ENCODE measurements at regions not wholly inside any gene's neighbourhood (a gene's known extent, or its start where the extent isn't known, plus 50 kb on each side); places are given as distances from the start of the nearest gene placed in this dataset.

- Histone ChIP-seq H3K36me3 (ENCODE audit: control insufficient read depth, insufficient read depth, low read length) (no peaks in the 10 kb centered on the region), H3K4me3 (ENCODE audit: low read depth, low read length) (no peak overlapping the region), H3K27me3 (ENCODE audit: control insufficient read depth, insufficient read depth, low read length) (no peaks in the 10 kb centered on the region)
- FAIRE-seq = no peak
- no peak for DNase-seq (ENCODE audit: low read depth)
- no peak for TF ChIP-seq CTCF (IDR thresholded peaks at IDR 0.05; ENCODE audit: insufficient read depth, low read length, severe bottlenecking)
These were observed 682.4 kb downstream of the LTN1 start for GRCh38 chr21:28310171-28310685.

DNA sequence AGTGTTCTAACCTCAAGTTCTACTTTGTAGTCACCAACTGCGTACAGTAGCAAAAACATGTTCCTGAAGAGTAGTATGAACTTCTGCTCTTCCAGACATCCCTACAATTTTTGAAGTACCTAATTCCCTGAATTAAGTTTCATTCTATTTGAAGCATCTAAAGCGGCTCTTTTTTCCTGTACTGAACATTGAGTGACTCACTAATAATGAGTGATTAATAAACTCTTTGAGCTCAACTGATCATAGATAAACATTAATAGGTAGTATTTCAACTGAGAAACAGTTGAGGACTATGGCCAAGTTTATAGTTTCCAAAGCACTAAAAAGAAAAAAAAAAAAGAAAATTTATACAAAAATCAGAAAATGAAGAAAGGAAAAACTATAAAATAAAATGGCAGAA lies 683.1 kb downstream of the LTN1 start:
- no peaks in the 10 kb centered on the region for H3K27me3 ChIP-seq (ENCODE audit: control insufficient read depth, insufficient read depth, low read length)
- FAIRE-seq (no peak), DNase-seq (ENCODE audit: low read depth) (no peak)
- no peak overlapping the region for H3K4me3 ChIP-seq (ENCODE audit: low read depth, low read length)
- no peak for TF ChIP-seq CTCF (IDR thresholded peaks at IDR 0.05; ENCODE audit: insufficient read depth, low read length, severe bottlenecking)
- no peaks in the 10 kb centered on the region for H3K36me3 ChIP-seq (ENCODE audit: control insufficient read depth, insufficient read depth, low read length)

DNA sequence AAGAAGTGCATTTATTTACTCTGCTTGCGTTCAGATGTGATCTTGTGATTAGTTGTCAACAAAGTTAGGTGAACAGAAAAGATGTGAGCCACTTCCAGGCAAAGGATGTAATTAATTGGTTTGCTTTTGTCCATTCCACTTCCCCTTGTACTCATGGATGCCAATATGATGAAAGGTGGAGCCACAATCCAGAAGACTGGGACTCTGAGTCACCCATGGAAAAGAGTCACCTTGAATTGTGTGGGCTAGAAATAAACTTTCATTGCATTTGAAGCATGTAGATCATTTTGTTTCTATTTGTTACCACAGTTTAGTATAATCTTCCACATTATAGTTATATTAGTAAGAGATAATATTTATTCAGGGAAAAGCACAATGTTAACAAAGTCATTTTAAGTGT lies 684.2 kb downstream of the LTN1 start:
- no peak for TF ChIP-seq CTCF (IDR thresholded peaks at IDR 0.05; ENCODE audit: insufficient read depth, low read length, severe bottlenecking)
- Histone ChIP-seq H3K36me3 (ENCODE audit: control insufficient read depth, insufficient read depth, low read length) (no peaks in the 10 kb centered on the region), H3K4me3 (ENCODE audit: low read depth, low read length) (no peak overlapping the region), H3K27me3 (ENCODE audit: control insufficient read depth, insufficient read depth, low read length) (no peaks in the 10 kb centered on the region)
- DNase-seq (ENCODE audit: low read depth) = peak; percentile 68
- FAIRE-seq = no peak

DNA sequence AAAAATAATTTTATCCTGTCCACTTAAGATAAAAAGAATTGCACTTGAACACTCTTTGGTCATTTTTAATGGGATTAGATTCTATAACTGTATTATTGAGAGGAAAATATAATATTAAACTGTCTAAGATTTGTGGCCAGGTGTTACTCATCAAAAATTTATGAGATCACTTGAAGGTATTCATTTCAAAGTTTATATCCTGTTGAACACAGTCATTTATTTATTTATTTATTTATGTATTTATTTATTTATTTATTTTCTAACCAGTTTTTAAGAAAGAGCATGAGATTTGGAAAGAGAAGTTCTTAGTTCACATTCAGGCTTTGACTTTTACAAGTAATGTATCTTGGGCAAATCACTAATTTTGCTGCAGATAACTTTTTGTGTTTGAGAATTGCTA lies 692.7 kb downstream of the LTN1 start:
- TF ChIP-seq CTCF (IDR thresholded peaks at IDR 0.05; ENCODE audit: insufficient read depth, low read length, severe bottlenecking) = no peak
- peak; percentile 52 for DNase-seq (ENCODE audit: low read depth)
- no peak for FAIRE-seq
- Histone ChIP-seq H3K4me3 (ENCODE audit: low read depth, low read length) (no peak overlapping the region), H3K36me3 (ENCODE audit: control insufficient read depth, insufficient read depth, low read length) (no peaks in the 10 kb centered on the region), H3K27me3 (ENCODE audit: control insufficient read depth, insufficient read depth, low read length) (no peaks in the 10 kb centered on the region)

DNA sequence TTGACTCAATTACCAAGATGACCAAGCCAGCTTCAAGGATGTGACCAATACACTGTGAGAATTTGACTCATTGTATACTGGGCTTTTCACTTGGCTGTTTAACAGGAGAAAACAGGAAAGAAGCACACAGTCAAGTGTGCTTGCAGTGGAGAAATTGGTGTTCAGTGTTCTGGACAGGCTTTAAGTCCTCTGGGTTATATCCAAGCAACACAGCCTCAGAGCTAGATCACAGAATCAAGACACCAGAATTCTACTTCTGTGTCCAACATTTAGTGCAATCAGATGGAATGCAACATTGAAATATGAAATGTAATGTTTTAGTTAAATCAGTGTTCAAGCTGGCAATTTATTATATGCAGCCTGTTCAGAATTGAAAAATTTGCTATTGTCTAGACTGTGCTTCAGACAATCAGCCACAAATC lies 694.4 kb downstream of the LTN1 start:
- Histone ChIP-seq H3K36me3 (ENCODE audit: control insufficient read depth, insufficient read depth, low read length) (no peaks in the 10 kb centered on the region), H3K27me3 (ENCODE audit: control insufficient read depth, insufficient read depth, low read length) (no peaks in the 10 kb centered on the region), H3K4me3 (ENCODE audit: low read depth, low read length) (no peak overlapping the region)
- no peak for TF ChIP-seq CTCF (IDR thresholded peaks at IDR 0.05; ENCODE audit: insufficient read depth, low read length, severe bottlenecking)
- FAIRE-seq (no peak), DNase-seq (ENCODE audit: low read depth) (peak; percentile 67)

DNA sequence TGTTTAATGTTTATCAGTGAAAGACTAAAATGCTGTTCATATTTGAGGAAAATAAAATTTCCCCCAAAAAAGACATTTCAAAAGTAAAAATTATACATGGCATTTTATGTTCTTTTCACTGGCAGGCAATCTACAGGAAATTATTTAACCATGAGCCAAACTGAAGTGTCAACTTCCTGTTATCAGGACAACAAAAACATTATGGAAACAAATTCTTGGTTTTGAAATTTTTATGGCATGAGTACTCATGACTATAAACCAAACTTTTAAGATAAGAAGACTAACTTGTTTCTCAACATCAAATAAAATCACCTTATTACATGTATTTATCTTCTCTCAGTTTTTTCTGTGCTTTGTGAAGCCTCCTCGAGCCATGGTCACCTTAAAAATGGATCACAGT lies 698.6 kb downstream of the LTN1 start:
- Histone ChIP-seq H3K36me3 (ENCODE audit: control insufficient read depth, insufficient read depth, low read length) (no peaks in the 10 kb centered on the region), H3K4me3 (ENCODE audit: low read depth, low read length) (no peak overlapping the region), H3K27me3 (ENCODE audit: control insufficient read depth, insufficient read depth, low read length) (no peaks in the 10 kb centered on the region)
- DNase-seq (ENCODE audit: low read depth) = peak; percentile 85
- no peak for TF ChIP-seq CTCF (IDR thresholded peaks at IDR 0.05; ENCODE audit: insufficient read depth, low read length, severe bottlenecking)
- no peak for FAIRE-seq
